Stimulated activated CD4-positive, alpha-beta T cell treated with anti-CD3 and anti-CD28 coated beads, Interleukin-15, amount 100 ng/mL, for 24 hours (primary cell): ENCODE measurements at regions not wholly inside any gene's neighbourhood (a gene's known extent, or its start where the extent isn't known, plus 50 kb on each side); places are given as distances from the start of the nearest gene placed in this dataset.

Source experiments
- DNase-seq: peaks from one replicate; pipeline ENCODE4 v3.0.0-alpha.2; 2020

- DNase-seq = no peak
These were observed 1435.2 kb downstream of the UQCRFS1 start for GRCh38 chr19:27777726-27778125.

GRCh38 chr19:27777242-27777641, 1435.7 kb downstream of the UQCRFS1 start:
- DNase-seq = no peak

GRCh38 chr19:27776524-27776923, 1436.4 kb downstream of the UQCRFS1 start:
- DNase-seq = no peak

- DNase-seq = no peak
These were observed 1436.9 kb downstream of the UQCRFS1 start for GRCh38 chr19:27776020-27776419.

GRCh38 chr19:27775395-27775794, 1437.6 kb downstream of the UQCRFS1 start:
- no peak for DNase-seq

DNA sequence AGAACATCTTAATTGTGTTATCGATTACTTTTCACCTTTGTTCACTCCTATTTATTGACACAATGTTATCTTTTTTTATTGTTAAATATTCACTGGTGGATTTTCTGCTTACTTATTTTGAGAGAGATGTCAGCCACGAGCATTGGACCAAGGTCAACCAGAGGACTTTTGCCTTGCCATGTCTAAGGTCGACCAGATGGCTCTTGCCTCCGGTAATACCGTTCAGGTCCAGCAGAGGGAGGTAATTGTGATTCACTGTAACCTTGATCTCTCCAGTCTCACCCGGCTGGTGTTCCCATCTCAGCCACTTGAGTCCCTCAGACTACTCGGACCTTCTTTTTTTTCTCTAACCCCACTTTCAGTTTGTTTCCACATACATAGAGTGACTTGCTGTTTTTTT, 1438.1 kb downstream of the UQCRFS1 start:
- DNase-seq = peak; percentile 41

DNA sequence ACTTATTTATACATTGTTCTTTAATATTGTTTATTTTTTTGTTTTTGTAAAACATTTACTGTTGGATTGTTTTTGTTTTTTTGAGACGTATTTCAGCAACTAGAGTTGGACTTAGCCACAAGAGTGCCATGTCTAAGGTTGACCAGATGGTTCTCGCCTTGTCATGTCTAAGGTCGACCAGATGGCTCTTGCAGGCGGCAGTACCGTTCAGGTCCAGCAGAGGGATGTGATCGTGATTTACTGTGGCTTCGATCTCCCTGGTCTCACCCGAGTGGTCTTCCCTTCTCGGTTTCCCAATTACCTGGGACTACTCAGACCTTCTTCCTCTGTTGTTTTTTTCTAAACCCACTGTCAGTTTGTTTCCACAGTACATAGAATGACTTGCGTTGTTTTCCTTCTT, 1438.6 kb downstream of the UQCRFS1 start:
- DNase-seq = peak; percentile 13

- DNase-seq = no peak
These were observed 1439.4 kb downstream of the UQCRFS1 start for GRCh38 chr19:27773318-27774094.

- DNase-seq = no peak
These were observed 1440.9 kb downstream of the UQCRFS1 start for GRCh38 chr19:27772059-27772458.

- DNase-seq = no peak
These were observed 1442.9 kb downstream of the UQCRFS1 start for GRCh38 chr19:27770095-27770494.

DNA sequence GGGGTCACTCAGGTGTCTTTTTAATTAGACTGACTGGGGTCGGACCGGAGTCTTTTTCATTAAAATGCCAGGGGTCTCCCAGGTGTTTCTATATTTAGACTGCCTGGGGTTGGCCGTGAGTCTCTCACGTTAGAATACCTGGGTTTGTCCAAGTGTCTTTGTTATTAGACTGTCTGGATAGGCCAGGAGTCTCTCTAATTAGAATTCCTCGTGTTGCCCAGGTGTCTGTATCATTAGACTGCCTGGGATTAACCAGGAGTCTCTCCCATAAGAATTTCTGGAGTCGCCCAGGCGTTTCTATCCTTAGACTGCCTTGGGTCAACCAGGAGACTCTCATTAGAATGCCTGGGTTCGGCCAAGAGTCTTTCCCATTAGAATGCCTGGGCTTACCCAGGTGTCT, 1445.7 kb downstream of the UQCRFS1 start:
- DNase-seq = no peak

DNA sequence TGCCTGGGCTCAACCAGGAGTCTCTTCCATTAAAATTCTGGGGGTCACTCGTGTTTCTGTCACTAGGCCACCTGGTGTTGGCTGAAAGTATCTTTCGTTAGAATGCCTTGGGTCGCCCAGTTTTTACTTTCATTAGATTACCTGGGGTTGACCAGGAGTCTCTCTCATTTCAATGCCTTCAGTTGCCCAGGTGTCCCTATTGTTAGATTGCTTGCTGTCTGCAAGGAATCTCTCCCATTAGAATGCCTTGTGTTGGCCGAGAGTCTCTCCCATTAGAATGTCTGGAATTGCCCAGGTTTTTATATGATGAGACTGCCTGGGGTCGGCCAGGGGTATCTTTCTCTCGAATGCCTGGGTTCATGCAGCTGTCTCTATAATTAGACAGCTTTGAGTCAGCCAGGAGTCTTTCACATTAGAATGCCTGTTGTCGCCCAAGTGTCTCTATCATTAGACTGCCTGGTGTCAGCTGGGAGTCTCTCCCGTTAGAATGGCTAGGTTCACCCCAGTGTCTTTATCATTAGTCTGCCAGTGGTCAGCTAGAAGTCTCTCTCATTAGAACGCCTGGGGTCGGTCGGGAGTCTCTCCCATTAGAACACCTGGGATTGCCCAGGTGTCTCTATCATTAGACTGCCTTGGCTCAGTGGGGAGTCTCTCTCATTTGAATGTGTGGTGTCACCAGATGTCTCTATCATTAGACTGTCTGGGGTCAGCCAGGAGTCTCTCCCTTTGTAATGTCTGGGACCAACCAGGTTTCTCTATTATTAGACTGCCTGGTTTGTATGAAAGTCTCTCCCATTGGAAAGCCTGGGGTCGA, 1446.8 kb downstream of the UQCRFS1 start:
- no peak for DNase-seq

DNA sequence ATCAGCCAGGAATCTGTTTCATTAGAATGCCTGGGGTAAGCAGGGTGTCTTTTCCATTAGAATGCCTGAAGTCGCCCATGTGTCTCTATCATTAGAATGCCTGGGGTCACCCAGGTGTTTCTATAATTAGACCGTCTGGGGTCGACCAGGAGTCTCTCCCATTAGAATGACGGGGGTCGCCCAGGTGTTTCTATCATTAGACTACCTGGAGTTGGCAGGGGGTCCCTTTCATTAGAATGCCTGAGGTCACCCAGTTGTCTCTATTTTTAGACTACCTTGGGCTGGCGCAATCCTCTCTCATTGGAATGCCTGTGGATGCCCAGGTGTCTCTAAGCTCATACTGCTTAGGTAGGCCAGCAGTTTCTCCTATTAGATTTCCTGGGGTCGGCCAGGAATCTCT, 1447.6 kb downstream of the UQCRFS1 start:
- DNase-seq = no peak

DNA sequence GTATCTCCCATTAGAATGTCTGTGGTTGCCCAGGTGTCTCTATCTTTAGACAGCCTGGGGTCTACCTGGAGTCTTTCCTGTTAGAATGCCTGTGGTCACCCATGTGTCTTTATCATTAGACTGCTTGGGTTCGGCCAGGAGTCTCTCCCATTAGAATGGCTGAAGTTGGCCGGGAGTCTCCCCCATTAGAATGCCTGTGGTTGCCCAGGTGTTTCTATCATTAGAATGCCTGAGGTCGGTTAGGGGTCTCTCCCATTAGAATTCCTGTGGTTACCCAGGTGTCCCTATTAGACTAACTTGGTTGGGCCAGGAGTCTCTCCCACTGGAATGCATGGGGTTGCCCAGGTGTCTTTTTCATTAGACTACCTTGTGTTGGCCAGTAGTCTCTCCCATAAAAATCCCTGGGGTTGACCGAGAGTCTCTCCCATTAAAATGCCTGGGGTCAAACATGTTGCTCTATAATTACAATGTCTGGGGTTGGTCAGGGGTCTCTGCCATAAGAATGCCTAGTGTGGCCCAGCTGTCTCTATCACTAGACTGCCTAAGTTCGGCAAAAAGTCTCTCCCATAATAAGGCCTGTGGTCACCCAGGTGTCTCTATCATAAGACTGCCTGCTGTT, 1448.7 kb downstream of the UQCRFS1 start:
- DNase-seq = no peak

GRCh38 chr19:27762933-27763332, 1450.0 kb downstream of the UQCRFS1 start:
- no peak for DNase-seq

GRCh38 chr19:27759896-27760295, 1453.1 kb downstream of the UQCRFS1 start:
- no peak for DNase-seq

- no peak for DNase-seq
These were observed 1454.1 kb downstream of the UQCRFS1 start for GRCh38 chr19:27758626-27759505.

DNA sequence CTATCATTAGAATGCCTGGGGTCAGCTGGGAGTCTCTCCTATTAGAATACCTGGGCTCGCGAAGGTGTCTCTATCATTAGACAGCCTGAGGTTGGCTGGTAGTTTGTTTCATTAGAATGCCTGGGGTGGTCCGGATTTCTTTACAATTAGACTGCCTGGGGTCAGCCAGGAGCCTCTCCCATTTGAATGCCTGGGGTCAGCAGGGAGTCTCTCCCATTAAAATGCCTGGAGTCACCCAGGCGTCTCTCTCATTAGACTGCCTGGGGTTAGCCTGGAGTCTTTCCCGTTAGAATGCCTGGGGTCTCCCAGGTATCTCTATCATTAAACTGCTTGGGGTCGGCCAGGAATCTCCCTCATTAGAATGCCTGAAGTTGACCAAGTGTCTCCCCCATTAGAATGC, 1458.3 kb downstream of the UQCRFS1 start:
- no peak for DNase-seq

DNA sequence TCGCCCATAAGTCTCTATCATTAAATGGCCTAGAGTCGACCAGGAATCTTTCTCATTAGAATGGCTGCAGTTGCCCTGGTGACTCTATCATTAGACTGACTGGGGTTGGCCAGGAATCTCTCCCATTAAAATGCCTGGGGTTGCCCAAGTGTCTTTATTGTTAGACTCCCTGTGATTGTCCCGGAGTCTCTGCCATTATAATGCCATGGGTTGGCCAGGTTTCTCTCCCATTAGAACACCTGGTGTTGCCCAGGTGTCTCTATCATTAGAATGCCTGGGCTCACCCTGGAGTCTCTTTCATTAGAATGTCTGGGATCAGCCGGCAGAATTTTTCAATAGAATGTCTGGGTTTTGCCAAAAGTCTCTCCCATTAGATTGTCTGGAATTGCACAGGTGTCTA, 1459.3 kb downstream of the UQCRFS1 start:
- no peak for DNase-seq

GRCh38 chr19:27752530-27753184, 1460.3 kb downstream of the UQCRFS1 start:
- no peak for DNase-seq

DNA sequence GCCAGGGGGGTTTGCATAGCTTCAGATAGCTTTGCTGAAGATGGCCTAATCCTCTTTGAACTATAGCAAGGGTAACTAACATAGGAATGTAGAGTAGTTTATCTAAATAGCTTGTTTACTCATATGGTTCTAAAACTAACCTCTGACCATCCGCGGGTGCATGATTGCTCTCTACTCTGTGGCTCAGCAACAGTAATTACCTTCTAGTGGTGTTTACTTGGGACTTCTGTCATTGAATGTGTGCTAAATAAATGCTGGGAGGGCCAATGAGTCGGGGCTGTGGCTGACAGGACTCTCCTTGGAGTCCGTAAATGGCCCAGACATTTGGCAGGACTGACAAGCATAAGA, 1461.9 kb downstream of the UQCRFS1 start:
- no peak for DNase-seq

- no peak for DNase-seq
These were observed 1462.4 kb downstream of the UQCRFS1 start for GRCh38 chr19:27750391-27751043.
